ENCODE measurements at regions not wholly inside any gene's neighbourhood (a gene's known extent, or its start where the extent isn't known, plus 50 kb on each side); places are given as distances from the start of the nearest gene placed in this dataset.

- TF ChIP-seq EZH2 (IDR thresholded peaks at IDR 0.05; ENCODE audit: low read depth, unreplicated experiment), result no peak
- no peak for TF ChIP-seq CTCF (conservative IDR thresholded peaks at IDR 0.05; ENCODE audit: low read depth in 2 of 2)
- no peak for TF ChIP-seq ZNF462 (CRISPR knock-in tag; IDR thresholded peaks at IDR 0.05)
- TF ChIP-seq ZNF114 (CRISPR knock-in tag; IDR thresholded peaks at IDR 0.05), result no peak
- TF ChIP-seq EZH2phosphoT487 (IDR thresholded peaks at IDR 0.05; ENCODE audit: unreplicated experiment), result no peak
- TF ChIP-seq POLR2AphosphoS5 (IDR thresholded peaks at IDR 0.05; ENCODE audit: low read depth), result no peak
- no peak for TF ChIP-seq REST (IDR thresholded peaks at IDR 0.05; ENCODE audit: unreplicated experiment)
- no peak for TF ChIP-seq CREB1 (CRISPR knock-in tag; IDR thresholded peaks at IDR 0.05; ENCODE audit: low read depth)
Measured at GRCh38 chr13:84823528-84823927, 941.3 kb upstream of the SLITRK1 start.
